ENCODE measurements at regions not wholly inside any gene's neighbourhood (a gene's known extent, or its start where the extent isn't known, plus 50 kb on each side); places are given as distances from the start of the nearest gene placed in this dataset.
A peak's percentile ranks its signal among the peaks of the same experiment; 100 is the strongest.

DNA sequence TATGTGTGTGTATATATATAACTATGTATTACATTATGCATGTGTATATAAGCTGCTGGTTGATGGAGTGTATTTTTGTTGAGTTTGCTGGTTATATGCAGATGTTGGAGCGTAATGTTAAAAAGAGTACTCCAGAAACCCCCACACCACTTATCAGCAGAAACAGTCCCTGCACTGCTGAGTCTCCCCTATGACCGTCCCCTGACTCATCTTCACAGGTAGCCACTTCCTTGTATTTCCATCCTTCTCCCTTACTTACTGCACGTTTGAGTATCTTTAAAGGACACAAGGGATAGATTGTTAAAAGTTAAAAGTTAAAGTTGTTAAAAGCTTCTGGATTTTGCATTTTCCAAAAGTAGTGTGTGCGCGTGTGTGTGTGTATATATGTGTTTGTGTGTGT lies 853.9 kb upstream of the EEF2KMT start:
- Mint-ChIP-seq H3K4me1 (no peaks in the 10 kb centered on the region), H3K4me3 (no peak overlapping the region), H3K27me3 (peaks cover 0 to 2% of the 10 kb centered on the region in 2 donors), H3K27ac (no peak overlapping the region), H3K9me3 (peaks cover 0 to 24% (median 4%) of the 10 kb centered on the region in 8 donors), H3K36me3 (no peaks in the 10 kb centered on the region)
- intact Hi-C loops (cut with micrococcal nuclease), result no loop called here
- H3K36me3 ChIP-seq (ENCODE audit: insufficient read depth, low read length), result no peaks in the 10 kb centered on the region
- no peak overlapping the region for H3K4me3 ChIP-seq (ENCODE audit: low read length in 2 of 2)
- no peaks in the 10 kb centered on the region for H3K27me3 ChIP-seq (ENCODE audit: insufficient read depth, low read length)
- H3K27ac ChIP-seq (ENCODE audit: low read depth, low read length), result no peak overlapping the region
- ChIA-PET CTCF (ENCODE audit: partially characterized antibody) (no interaction called here), POLR2A (ENCODE audit: partially characterized antibody) (no interaction called here)
- no peak for DNase-seq
- H3K4me1 ChIP-seq (ENCODE audit: insufficient read depth, low read length), result no peaks in the 10 kb centered on the region
- H3K9me3 ChIP-seq (ENCODE audit: control insufficient read depth in 1 of 2, low read length in 2 of 2), result no peaks in the 10 kb centered on the region

- DNase-seq, result no peak
- ChIA-PET CTCF (ENCODE audit: partially characterized antibody) (no interaction called here), POLR2A (ENCODE audit: partially characterized antibody) (no interaction called here)
- no peaks in the 10 kb centered on the region for H3K27me3 Mint-ChIP-seq
- Histone ChIP-seq H3K36me3 (ENCODE audit: insufficient read depth, low read length) (no peaks in the 10 kb centered on the region), H3K4me3 (ENCODE audit: low read length in 2 of 2) (no peak overlapping the region), H3K27me3 (ENCODE audit: insufficient read depth, low read length) (no peaks in the 10 kb centered on the region), H3K4me1 (ENCODE audit: insufficient read depth, low read length) (no peaks in the 10 kb centered on the region), H3K27ac (ENCODE audit: low read depth, low read length) (no peak overlapping the region), H3K9me3 (ENCODE audit: control insufficient read depth in 1 of 2, low read length in 2 of 2) (no peaks in the 10 kb centered on the region)
- no peak overlapping the region for H3K27ac Mint-ChIP-seq
- H3K4me3 Mint-ChIP-seq, result no peak overlapping the region
- H3K4me1 Mint-ChIP-seq, result no peaks in the 10 kb centered on the region
- no peaks in the 10 kb centered on the region for H3K36me3 Mint-ChIP-seq
- peaks cover 10 to 53% (median 20%) of the 10 kb centered on the region in 8 donors for H3K9me3 Mint-ChIP-seq
- intact Hi-C loops (cut with micrococcal nuclease), result no loop called here
Measured at GRCh38 chr16:5944971-5945370, 847.4 kb upstream of the EEF2KMT start.

GRCh38 chr16:5938607-5939006 lies 841.0 kb upstream of the EEF2KMT start:
- Histone ChIP-seq H3K9me3 (ENCODE audit: control insufficient read depth in 1 of 2, low read length in 2 of 2) (no peaks in the 10 kb centered on the region), H3K4me1 (ENCODE audit: insufficient read depth, low read length) (no peaks in the 10 kb centered on the region), H3K36me3 (ENCODE audit: insufficient read depth, low read length) (no peaks in the 10 kb centered on the region), H3K4me3 (ENCODE audit: low read length in 2 of 2) (no peak overlapping the region), H3K27ac (ENCODE audit: low read depth, low read length) (no peak overlapping the region), H3K27me3 (ENCODE audit: insufficient read depth, low read length) (no peaks in the 10 kb centered on the region)
- no peak overlapping the region for H3K4me3 Mint-ChIP-seq
- no peak overlapping the region for H3K27ac Mint-ChIP-seq
- ChIA-PET CTCF (ENCODE audit: partially characterized antibody) (no interaction called here), POLR2A (ENCODE audit: partially characterized antibody) (no interaction called here)
- intact Hi-C loops (cut with micrococcal nuclease), result no loop called here
- H3K9me3 Mint-ChIP-seq, result peaks cover 10 to 46% (median 30%) of the 10 kb centered on the region in 8 donors
- no peaks in the 10 kb centered on the region for H3K36me3 Mint-ChIP-seq
- no peaks in the 10 kb centered on the region for H3K27me3 Mint-ChIP-seq
- H3K4me1 Mint-ChIP-seq, result no peaks in the 10 kb centered on the region
- no peak for DNase-seq

GRCh38 chr16:5932906-5933305 lies 835.3 kb upstream of the EEF2KMT start:
- no peaks in the 10 kb centered on the region for H3K4me1 ChIP-seq (ENCODE audit: insufficient read depth, low read length)
- intact Hi-C loops (cut with micrococcal nuclease), result no loop called here
- peaks cover 7 to 29% (median 18%) of the 10 kb centered on the region in 8 donors for H3K9me3 Mint-ChIP-seq
- no peaks in the 10 kb centered on the region for H3K27me3 Mint-ChIP-seq
- no peak overlapping the region for H3K27ac Mint-ChIP-seq
- H3K4me3 ChIP-seq (ENCODE audit: low read length in 2 of 2), result no peak overlapping the region
- no peaks in the 10 kb centered on the region for H3K9me3 ChIP-seq (ENCODE audit: control insufficient read depth in 1 of 2, low read length in 2 of 2)
- H3K36me3 Mint-ChIP-seq, result no peaks in the 10 kb centered on the region
- DNase-seq, result no peak
- H3K4me1 Mint-ChIP-seq, result no peaks in the 10 kb centered on the region
- no peaks in the 10 kb centered on the region for H3K36me3 ChIP-seq (ENCODE audit: insufficient read depth, low read length)
- ChIA-PET CTCF (ENCODE audit: partially characterized antibody) (no interaction called here), POLR2A (ENCODE audit: partially characterized antibody) (no interaction called here)
- no peak overlapping the region for H3K27ac ChIP-seq (ENCODE audit: low read depth, low read length)
- H3K4me3 Mint-ChIP-seq, result peak overlapping the region in 1 of 8 donors; percentile 4
- no peaks in the 10 kb centered on the region for H3K27me3 ChIP-seq (ENCODE audit: insufficient read depth, low read length)

DNA sequence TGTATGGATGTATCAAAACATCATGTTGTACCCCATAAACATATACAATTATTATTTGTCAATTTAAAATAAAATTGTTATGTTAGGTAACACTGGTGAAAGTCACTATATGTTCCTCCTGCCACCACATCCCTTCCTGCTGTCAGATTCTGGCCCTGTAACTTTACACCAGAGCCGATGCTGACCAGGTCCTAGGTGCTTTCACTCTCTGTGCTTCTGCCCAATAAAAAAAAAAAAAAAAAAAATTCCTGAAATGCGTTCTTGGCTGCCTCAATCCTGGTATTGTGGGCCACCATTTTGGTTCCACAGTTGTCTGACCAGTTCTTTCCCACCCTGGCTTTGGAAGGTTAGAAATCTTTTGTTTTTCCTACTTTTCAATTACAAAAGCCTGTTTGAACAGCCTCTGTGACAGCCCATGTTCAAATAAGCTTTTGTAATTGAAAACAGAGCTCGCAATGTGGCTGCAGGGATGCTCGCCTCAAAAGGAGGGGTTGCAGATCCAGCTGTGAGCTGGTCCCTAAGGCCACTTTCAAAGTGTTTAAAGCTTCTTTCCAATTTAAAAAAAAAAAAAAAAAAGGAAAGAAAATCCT lies 831.0 kb upstream of the EEF2KMT start:
- no peak overlapping the region for H3K27ac ChIP-seq (ENCODE audit: low read depth, low read length)
- Mint-ChIP-seq H3K4me1 (no peaks in the 10 kb centered on the region), H3K36me3 (no peaks in the 10 kb centered on the region), H3K27me3 (no peaks in the 10 kb centered on the region), H3K27ac (no peak overlapping the region), H3K9me3 (peaks cover 7 to 26% (median 11%) of the 10 kb centered on the region in 8 donors), H3K4me3 (peak overlapping the region in 1 of 8 donors; percentile 8)
- H3K4me1 ChIP-seq (ENCODE audit: insufficient read depth, low read length), result no peaks in the 10 kb centered on the region
- H3K27me3 ChIP-seq (ENCODE audit: insufficient read depth, low read length), result no peaks in the 10 kb centered on the region
- no peak for DNase-seq
- no peaks in the 10 kb centered on the region for H3K9me3 ChIP-seq (ENCODE audit: control insufficient read depth in 1 of 2, low read length in 2 of 2)
- H3K36me3 ChIP-seq (ENCODE audit: insufficient read depth, low read length), result no peaks in the 10 kb centered on the region
- intact Hi-C loops (cut with micrococcal nuclease), result no loop called here
- no peak overlapping the region for H3K4me3 ChIP-seq (ENCODE audit: low read length in 2 of 2)
- CTCF ChIA-PET (ENCODE audit: partially characterized antibody), result no interaction called here
- POLR2A ChIA-PET (ENCODE audit: partially characterized antibody), result no interaction called here

- Histone ChIP-seq H3K4me1 (ENCODE audit: insufficient read depth, low read length) (no peaks in the 10 kb centered on the region), H3K27ac (ENCODE audit: low read depth, low read length) (no peak overlapping the region), H3K4me3 (ENCODE audit: low read length in 2 of 2) (no peak overlapping the region), H3K27me3 (ENCODE audit: insufficient read depth, low read length) (no peaks in the 10 kb centered on the region), H3K36me3 (ENCODE audit: insufficient read depth, low read length) (no peaks in the 10 kb centered on the region), H3K9me3 (ENCODE audit: control insufficient read depth in 1 of 2, low read length in 2 of 2) (no peaks in the 10 kb centered on the region)
- intact Hi-C loops (cut with micrococcal nuclease), result no loop called here
- Mint-ChIP-seq H3K4me1 (no peaks in the 10 kb centered on the region), H3K27me3 (no peaks in the 10 kb centered on the region), H3K27ac (no peak overlapping the region), H3K36me3 (no peaks in the 10 kb centered on the region), H3K4me3 (no peak overlapping the region), H3K9me3 (peaks cover 2 to 21% (median 9%) of the 10 kb centered on the region in 8 donors)
- ChIA-PET CTCF (ENCODE audit: partially characterized antibody) (no interaction called here), POLR2A (ENCODE audit: partially characterized antibody) (no interaction called here)
- no peak for DNase-seq
Measured at GRCh38 chr16:5925850-5926249, 828.3 kb upstream of the EEF2KMT start.

DNA sequence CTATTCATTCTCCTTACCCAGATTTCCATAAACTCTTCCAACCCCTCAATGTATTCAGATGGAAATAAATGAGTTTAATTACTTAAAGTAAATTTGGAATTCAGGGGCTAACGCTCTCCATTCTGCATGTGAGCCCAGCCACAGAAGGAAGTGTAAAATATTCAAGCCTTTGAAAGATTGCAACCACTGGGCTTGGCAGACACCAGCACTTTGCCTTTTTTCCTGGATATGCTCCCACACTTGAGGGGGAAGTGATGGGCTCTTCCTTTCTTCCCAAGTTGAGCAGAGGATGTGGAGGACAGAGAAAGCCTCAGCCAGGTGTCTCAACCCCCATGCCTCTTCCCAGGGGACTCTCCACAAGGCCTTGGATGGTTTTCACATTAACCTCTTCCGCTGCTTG lies 825.1 kb upstream of the EEF2KMT start:
- CTCF ChIA-PET (ENCODE audit: partially characterized antibody), result no interaction called here
- Histone ChIP-seq H3K27ac (ENCODE audit: low read depth, low read length) (no peak overlapping the region), H3K4me1 (ENCODE audit: insufficient read depth, low read length) (no peaks in the 10 kb centered on the region), H3K27me3 (ENCODE audit: insufficient read depth, low read length) (no peaks in the 10 kb centered on the region), H3K36me3 (ENCODE audit: insufficient read depth, low read length) (no peaks in the 10 kb centered on the region), H3K4me3 (ENCODE audit: low read length in 2 of 2) (no peak overlapping the region), H3K9me3 (ENCODE audit: control insufficient read depth in 1 of 2, low read length in 2 of 2) (no peaks in the 10 kb centered on the region)
- DNase-seq, result no peak
- Mint-ChIP-seq H3K4me3 (no peak overlapping the region), H3K27me3 (no peaks in the 10 kb centered on the region), H3K36me3 (no peaks in the 10 kb centered on the region), H3K4me1 (no peaks in the 10 kb centered on the region), H3K27ac (no peak overlapping the region), H3K9me3 (peaks cover 2 to 19% (median 11%) of the 10 kb centered on the region in 8 donors)
- intact Hi-C loops (cut with micrococcal nuclease), result no loop called here
- POLR2A ChIA-PET (ENCODE audit: partially characterized antibody), result no interaction called here

DNA sequence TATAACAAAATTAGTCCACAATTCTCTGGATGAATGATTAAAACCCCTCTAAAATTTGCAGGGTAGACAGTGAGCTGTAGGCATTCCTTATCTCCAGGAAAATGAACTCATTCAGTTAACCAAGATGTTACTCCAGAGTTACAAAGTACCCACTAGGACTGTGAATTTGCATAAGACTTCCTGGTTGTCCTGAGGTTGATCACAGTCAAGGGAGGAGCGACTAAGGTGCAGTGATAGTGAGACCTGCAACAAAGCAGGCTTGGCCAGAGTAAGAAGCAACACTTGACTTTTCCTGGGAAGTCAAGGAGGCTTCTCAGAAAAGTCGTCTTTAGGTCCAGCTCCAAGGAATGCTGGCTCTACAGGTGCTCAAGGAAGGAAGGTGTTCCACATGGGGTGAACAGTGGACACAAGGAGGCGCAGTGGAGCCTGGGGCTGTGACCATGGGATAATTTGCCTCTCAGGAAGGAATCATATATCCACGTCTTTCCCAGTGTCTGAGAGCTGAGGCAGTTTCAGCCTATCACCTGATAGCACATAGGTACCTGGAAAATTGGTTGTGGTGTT lies 821.1 kb upstream of the EEF2KMT start:
- no peak overlapping the region for H3K4me3 ChIP-seq (ENCODE audit: low read length in 2 of 2)
- Mint-ChIP-seq H3K27me3 (no peaks in the 10 kb centered on the region), H3K9me3 (peaks cover 0 to 21% (median 11%) of the 10 kb centered on the region in 8 donors), H3K4me3 (no peak overlapping the region), H3K36me3 (no peaks in the 10 kb centered on the region), H3K27ac (no peak overlapping the region), H3K4me1 (no peaks in the 10 kb centered on the region)
- CTCF ChIA-PET (ENCODE audit: partially characterized antibody), result no interaction called here
- no peaks in the 10 kb centered on the region for H3K4me1 ChIP-seq (ENCODE audit: insufficient read depth, low read length)
- H3K27me3 ChIP-seq (ENCODE audit: insufficient read depth, low read length), result no peaks in the 10 kb centered on the region
- H3K27ac ChIP-seq (ENCODE audit: low read depth, low read length), result no peak overlapping the region
- H3K36me3 ChIP-seq (ENCODE audit: insufficient read depth, low read length), result no peaks in the 10 kb centered on the region
- no peaks in the 10 kb centered on the region for H3K9me3 ChIP-seq (ENCODE audit: control insufficient read depth in 1 of 2, low read length in 2 of 2)
- POLR2A ChIA-PET (ENCODE audit: partially characterized antibody), result no interaction called here
- intact Hi-C loops (cut with micrococcal nuclease), result no loop called here
- DNase-seq, result no peak

Measured in CD4-positive, alpha-beta memory T cell (primary cell).